ENCODE measurements at regions not wholly inside any gene's neighbourhood (a gene's known extent, or its start where the extent isn't known, plus 50 kb on each side); places are given as distances from the start of the nearest gene placed in this dataset.

DNA sequence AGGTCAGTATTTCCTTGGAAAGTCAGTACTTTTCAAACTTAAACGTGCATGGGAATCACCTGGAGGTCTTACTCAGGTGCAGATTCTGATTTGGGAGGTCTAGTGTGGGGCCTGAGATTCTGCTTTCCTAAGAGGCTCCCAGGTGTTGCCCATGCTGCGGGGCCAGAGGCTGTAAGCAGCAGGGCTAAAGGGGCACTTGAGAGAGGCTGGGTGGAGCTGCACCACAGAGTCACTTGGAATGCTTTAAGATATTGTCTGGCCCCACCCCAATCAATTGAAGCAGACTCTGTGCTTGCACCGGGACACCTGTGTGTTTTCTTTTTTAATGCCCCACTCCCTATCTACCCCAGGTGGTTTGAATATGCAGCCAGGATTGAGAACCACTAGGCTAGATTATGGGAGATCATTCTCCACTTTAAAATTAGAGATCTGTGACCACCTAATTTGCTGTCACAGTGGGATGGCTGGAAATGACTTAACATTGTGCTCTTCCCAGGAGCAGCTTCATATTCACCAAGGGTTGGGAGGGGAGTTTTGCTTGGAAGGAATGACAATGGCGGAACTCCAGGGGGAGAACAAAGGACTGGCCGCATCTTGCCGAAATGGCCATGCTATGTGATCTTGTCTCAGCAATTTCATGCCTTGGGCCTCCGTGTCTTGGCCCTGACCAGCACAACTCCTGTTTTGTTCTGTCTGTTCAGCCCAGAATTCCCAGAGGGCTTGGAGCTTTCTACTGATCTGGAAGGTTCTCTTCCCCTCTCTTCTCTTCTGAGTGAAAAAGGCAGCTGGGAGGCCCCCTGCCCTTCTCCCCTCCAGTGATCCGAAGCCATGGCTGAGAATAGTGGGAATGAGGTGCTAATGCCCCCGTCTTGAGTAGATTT is 80.2 kb downstream of the FAM241B start:
- DNase-seq (no peak), ATAC-seq (no peak)
- Mint-ChIP-seq H3K36me3 (ENCODE audit: insufficient read depth) (no peaks in the 10 kb centered on the region), H3K4me1 (ENCODE audit: low read depth) (no peaks in the 10 kb centered on the region), H3K27me3 (ENCODE audit: low read depth) (peaks cover 29% of the 10 kb centered on the region), H3K9me3 (no peaks in the 10 kb centered on the region), H3K4me3 (no peak overlapping the region)

DNA sequence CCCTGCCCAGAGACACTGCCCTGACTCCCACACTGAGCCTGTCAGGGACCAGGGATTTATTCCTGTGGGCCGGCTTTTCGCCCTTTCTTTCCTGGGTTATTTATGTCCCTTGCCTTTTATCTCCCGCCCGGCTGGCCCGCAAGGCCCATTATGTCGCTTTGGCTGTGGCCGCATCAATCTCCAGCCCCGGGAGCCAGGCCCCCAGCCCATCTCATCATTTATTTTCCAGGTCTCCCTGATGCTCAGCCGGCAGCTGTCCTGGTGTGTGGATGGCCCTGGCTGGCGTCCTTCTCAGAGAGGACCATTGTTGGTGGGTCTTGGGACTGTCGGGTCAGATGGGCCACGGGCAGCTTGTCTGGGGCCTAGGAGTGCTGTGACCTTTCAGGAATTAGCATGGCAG is 82.3 kb downstream of the FAM241B start:
- Mint-ChIP-seq H3K4me3 (no peak overlapping the region), H3K4me1 (ENCODE audit: low read depth) (no peaks in the 10 kb centered on the region), H3K36me3 (ENCODE audit: insufficient read depth) (no peaks in the 10 kb centered on the region), H3K9me3 (no peaks in the 10 kb centered on the region), H3K27me3 (ENCODE audit: low read depth) (peaks cover 20% of the 10 kb centered on the region)
- ATAC-seq (no peak), DNase-seq (no peak)

DNA sequence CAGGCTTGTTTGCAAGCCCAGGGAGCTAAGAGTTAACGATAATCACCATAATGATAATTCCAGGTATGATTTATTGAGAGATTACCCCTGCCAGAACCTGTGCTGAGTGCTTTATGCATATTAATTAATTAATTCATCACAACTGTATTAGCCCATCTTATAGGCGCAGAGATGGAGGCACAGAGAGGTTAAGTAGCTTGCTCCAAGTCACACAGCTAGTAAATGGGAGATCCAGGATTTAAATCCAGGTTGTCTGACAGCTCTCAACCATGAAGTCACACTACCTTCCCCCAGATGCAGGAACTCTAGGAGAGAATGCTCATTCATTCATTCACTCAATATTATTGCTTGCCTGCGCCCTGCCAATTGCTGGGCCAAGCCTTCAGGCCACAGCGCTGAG is 84.5 kb downstream of the FAM241B start:
- ATAC-seq (no peak), DNase-seq (no peak)
- H3K4me3 Mint-ChIP-seq, result no peak overlapping the region
- no peaks in the 10 kb centered on the region for H3K36me3 Mint-ChIP-seq (ENCODE audit: insufficient read depth)
- no peaks in the 10 kb centered on the region for H3K9me3 Mint-ChIP-seq
- H3K4me1 Mint-ChIP-seq (ENCODE audit: low read depth), result no peaks in the 10 kb centered on the region
- H3K27me3 Mint-ChIP-seq (ENCODE audit: low read depth), result peaks cover 9% of the 10 kb centered on the region

GRCh38 chr10:69715156-69715898 is 85.3 kb downstream of the FAM241B start:
- no peaks in the 10 kb centered on the region for H3K4me1 Mint-ChIP-seq (ENCODE audit: low read depth)
- H3K9me3 Mint-ChIP-seq, result no peaks in the 10 kb centered on the region
- H3K36me3 Mint-ChIP-seq (ENCODE audit: insufficient read depth), result no peaks in the 10 kb centered on the region
- no peak for ATAC-seq
- H3K4me3 Mint-ChIP-seq, result no peak overlapping the region
- no peak for DNase-seq
- H3K27me3 Mint-ChIP-seq (ENCODE audit: low read depth), result peaks cover 7% of the 10 kb centered on the region

DNA sequence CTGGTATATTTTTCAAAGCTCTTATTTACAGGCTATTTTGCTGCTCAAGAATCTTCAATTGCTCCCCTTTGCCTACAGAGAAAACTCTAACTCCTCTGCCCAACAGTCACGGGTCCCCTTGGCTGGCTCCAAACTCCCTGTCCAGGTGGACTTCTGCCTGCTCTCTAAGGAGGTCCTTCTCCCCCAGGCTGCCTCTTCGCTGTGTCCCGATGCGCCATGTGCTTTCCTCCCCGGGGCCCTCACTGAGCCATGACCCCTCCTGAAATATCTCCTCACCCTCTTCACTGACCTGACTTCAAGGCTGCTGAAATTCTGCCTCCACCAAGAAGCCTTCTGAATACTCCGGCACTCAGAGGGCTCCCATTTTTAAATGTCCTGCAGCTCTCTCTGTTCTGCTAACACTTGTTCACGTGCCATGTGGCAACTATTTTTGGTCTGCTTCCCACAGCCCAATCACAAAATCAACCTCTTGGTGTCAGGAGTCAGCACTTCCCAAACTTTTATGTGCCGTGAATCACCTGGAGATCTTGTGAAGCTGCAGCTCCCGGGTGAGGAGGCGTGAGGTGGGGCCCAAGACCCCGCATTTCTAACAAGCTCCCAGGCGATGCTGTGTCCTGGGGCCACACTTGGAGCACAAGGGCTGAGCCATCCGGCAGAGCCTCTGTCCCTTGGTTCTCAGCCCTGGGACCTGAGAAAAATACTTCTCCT is 85.7 kb upstream of the COL13A1 start:
- Mint-ChIP-seq H3K4me1 (ENCODE audit: low read depth) (no peaks in the 10 kb centered on the region), H3K9me3 (no peaks in the 10 kb centered on the region), H3K27me3 (ENCODE audit: low read depth) (peaks cover 7% of the 10 kb centered on the region), H3K4me3 (no peak overlapping the region), H3K36me3 (ENCODE audit: insufficient read depth) (no peaks in the 10 kb centered on the region)
- DNase-seq (no peak), ATAC-seq (no peak)

DNA sequence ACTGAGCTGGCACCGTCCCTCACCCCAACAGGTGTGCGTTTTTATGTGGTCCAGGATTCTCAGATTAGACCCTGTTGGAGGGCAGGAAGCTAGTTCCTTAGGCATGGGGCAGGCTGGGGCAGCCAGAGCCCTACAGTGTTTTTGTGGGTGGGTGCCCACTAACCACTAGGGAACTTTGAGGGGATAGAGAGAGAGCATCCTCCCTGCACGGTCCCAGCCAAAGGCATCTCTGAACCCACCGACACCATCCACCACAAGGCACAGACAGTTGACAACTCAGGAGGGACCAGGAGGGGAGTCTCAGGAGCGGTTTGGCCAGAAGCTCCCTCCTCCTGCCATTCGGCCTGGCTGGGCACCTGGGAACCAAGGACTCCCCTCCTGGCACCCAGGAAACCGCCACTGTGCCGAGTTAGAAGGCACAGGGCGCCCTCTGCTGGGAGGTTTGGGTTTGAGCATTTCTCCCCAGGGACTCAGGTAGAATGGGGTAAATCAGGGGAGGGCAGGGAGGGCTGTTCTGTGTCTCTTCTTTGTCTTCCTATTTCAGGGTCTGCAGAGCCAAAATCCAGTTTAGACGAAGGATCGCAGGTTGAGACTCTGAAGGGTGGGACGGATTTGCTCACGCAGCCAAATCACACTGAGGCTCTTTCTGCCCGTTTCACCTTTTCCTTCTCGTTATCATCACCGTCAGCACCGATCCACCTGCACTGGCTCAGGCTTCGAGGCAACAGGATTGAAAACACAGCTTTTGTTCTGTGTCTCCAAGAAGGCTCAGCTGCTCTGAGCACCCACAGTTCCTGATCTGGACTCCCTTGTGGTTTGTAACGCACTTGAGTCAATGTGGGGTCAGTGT is 84.8 kb upstream of the COL13A1 start:
- no peak overlapping the region for H3K4me3 Mint-ChIP-seq
- DNase-seq (peak; percentile 36), ATAC-seq (peak; percentile 53 to 61)
- H3K9me3 Mint-ChIP-seq, result no peaks in the 10 kb centered on the region
- no peaks in the 10 kb centered on the region for H3K36me3 Mint-ChIP-seq (ENCODE audit: insufficient read depth)
- H3K27me3 Mint-ChIP-seq (ENCODE audit: low read depth), result peaks cover 9% of the 10 kb centered on the region
- H3K4me1 Mint-ChIP-seq (ENCODE audit: low read depth), result no peaks in the 10 kb centered on the region

- no peaks in the 10 kb centered on the region for H3K9me3 Mint-ChIP-seq
- no peak for ATAC-seq
Measured at GRCh38 chr10:69718951-69719350, 82.8 kb upstream of the COL13A1 start.

GRCh38 chr10:69721690-69722310 is 79.9 kb upstream of the COL13A1 start:
- Mint-ChIP-seq H3K36me3 (ENCODE audit: insufficient read depth) (no peaks in the 10 kb centered on the region), H3K27me3 (ENCODE audit: low read depth) (peaks cover 26% of the 10 kb centered on the region), H3K4me1 (ENCODE audit: low read depth) (no peaks in the 10 kb centered on the region), H3K4me3 (no peak overlapping the region), H3K9me3 (no peaks in the 10 kb centered on the region)
- no peak for DNase-seq
- ATAC-seq, result no peak

More at GRCh38 chr10:69718951-69719350, 82.8 kb upstream of the COL13A1 start:
- H3K27me3 Mint-ChIP-seq (ENCODE audit: low read depth), result peaks cover 18% of the 10 kb centered on the region
- no peaks in the 10 kb centered on the region for H3K36me3 Mint-ChIP-seq (ENCODE audit: insufficient read depth)
- H3K4me1 Mint-ChIP-seq (ENCODE audit: low read depth), result no peaks in the 10 kb centered on the region
- H3K4me3 Mint-ChIP-seq, result no peak overlapping the region
- no peak for DNase-seq

DNA sequence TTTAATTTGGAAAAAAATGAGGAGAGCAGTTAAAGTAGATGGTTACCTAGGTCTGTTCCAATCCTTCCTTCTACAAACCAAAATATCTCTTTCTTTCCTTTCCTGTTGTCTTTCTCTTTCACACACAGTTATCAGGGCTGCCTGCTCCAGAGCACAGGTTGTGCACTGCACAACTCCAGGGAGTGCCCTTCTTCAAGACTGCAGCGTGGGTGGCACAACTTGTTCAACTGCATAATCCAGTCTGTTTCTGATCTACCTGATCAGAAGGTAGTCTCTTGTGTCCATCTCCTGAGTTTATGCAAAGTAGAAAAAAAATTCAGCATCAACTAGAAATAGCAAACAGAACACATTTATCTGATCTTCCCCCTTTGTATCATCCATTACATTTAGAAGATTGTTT is 78.1 kb upstream of the COL13A1 start:
- Mint-ChIP-seq H3K4me3 (no peak overlapping the region), H3K4me1 (ENCODE audit: low read depth) (no peaks in the 10 kb centered on the region)
- DNase-seq, result no peak

DNA sequence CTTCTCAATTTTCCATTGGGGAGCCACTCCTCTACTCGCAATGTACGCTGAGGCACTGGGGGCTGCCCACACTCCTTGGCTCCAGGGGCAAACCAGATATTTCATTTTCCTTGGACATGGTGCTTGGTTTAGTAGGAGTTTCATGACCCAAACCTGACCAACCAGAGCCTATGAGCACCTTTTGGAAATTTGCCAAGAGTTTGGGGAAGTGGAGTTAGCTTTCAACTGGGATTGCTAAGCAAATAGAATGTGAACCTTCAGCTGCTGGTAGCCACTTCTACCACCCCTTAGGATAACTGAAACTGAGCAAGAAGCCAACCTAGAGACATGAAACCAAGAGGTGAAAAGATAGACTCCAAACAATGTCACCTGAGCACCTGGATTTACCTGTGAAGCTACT is 74.9 kb upstream of the COL13A1 start:
- peaks cover 28% of the 10 kb centered on the region for H3K27me3 Mint-ChIP-seq (ENCODE audit: low read depth)

More for the DNA sequence above, 78.1 kb upstream of the COL13A1 start:
- no peak for ATAC-seq
- Mint-ChIP-seq H3K36me3 (ENCODE audit: insufficient read depth) (no peaks in the 10 kb centered on the region), H3K27me3 (ENCODE audit: low read depth) (peaks cover 31% of the 10 kb centered on the region), H3K9me3 (no peaks in the 10 kb centered on the region)

DNA sequence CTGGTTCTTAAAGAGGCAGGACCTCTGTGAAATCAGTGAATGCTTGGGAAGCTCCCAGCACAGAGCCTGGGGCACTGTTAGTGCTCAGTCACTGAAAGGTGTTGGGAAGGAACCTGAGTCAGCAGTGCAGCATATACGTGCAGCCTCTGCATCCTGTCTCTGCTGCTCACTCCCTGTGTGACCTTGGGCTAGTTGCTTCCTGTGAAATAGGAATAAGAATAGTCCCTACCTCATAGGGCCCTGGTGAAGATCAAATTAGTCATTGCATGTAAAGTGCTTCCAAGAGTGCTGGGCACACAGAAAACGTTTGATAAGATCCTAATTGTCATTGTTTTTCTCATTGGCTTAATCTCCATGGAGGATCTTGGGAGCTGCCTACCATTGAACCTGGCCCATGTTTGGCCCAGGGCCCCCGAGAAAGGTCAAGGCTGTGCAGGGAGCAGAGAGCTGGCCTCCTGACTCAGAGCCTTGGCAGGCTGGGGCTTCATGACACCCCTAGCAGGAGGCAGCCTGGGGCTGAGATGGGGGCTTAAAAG is 73.3 kb upstream of the COL13A1 start:
- no peaks in the 10 kb centered on the region for H3K9me3 Mint-ChIP-seq
- H3K4me1 Mint-ChIP-seq (ENCODE audit: low read depth), result no peaks in the 10 kb centered on the region
- DNase-seq (no peak), ATAC-seq (no peak)
- no peaks in the 10 kb centered on the region for H3K36me3 Mint-ChIP-seq (ENCODE audit: insufficient read depth)
- H3K4me3 Mint-ChIP-seq, result no peak overlapping the region
- peaks cover 20% of the 10 kb centered on the region for H3K27me3 Mint-ChIP-seq (ENCODE audit: low read depth)

More for the DNA sequence above, 74.9 kb upstream of the COL13A1 start:
- no peak overlapping the region for H3K4me3 Mint-ChIP-seq
- H3K36me3 Mint-ChIP-seq (ENCODE audit: insufficient read depth), result no peaks in the 10 kb centered on the region
- DNase-seq (no peak), ATAC-seq (no peak)
- H3K4me1 Mint-ChIP-seq (ENCODE audit: low read depth), result no peaks in the 10 kb centered on the region
- no peaks in the 10 kb centered on the region for H3K9me3 Mint-ChIP-seq

GRCh38 chr10:69729326-69730048 is 72.2 kb upstream of the COL13A1 start:
- Mint-ChIP-seq H3K4me3 (no peak overlapping the region), H3K4me1 (ENCODE audit: low read depth) (peaks cover 8% of the 10 kb centered on the region), H3K36me3 (ENCODE audit: insufficient read depth) (no peaks in the 10 kb centered on the region), H3K9me3 (no peaks in the 10 kb centered on the region), H3K27me3 (ENCODE audit: low read depth) (peaks cover 13% of the 10 kb centered on the region)
- ATAC-seq, result no peak
- no peak for DNase-seq
